ENCODE measurements at regions not wholly inside any gene's neighbourhood (a gene's known extent, or its start where the extent isn't known, plus 50 kb on each side); places are given as distances from the start of the nearest gene placed in this dataset.

DNA sequence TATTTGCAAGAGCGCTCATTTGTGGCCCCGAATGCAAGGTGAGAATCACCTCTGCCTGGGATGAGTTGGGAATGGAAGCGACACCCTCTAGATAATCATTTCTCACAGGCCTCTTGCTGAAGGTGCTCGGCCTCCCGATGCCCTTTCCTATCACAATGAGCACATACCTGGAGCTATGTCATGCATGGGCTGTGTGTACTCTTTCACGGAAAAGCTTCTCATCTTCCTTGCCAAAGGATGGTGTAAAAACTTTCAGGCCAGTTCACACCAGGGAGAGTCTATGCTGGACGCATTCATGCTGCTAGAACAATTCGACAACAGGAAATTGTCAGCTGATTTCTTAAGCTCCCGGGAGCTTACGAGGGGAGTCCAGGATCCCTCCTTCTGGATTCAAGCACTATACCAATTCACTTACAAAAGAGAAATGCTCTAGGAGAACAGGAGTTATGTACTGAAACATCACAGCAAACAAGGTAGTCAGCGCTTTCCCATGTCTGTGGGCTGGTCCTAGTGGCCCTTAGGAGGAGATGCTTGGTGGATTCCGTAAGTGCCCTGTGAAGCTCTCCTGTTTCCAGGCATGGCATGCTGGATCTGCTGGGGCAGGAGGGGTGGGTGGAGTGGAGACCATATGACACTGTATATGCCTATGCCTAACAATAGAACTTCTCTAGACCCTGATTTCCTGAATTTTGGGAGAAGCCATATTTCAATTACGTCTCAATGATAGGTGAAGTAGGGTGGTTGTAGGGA lies 53.1 kb upstream of the B3GAT1 start (continued):
- TF ChIP-seq TCF12 (IDR thresholded peaks at IDR 0.05; ENCODE audit: low read depth, low read length) (no peak), POLR2A (IDR thresholded peaks at IDR 0.05; ENCODE audit: control extremely low read depth in 1 of 2, low read depth in 2 of 2, low read length in 2 of 2) (no peak), CHD2 (IDR thresholded peaks at IDR 0.05; ENCODE audit: low read length) (no peak), BRCA1 (IDR thresholded peaks at IDR 0.05; ENCODE audit: low read depth, low read length) (no peak), KDM5A (IDR thresholded peaks at IDR 0.05; ENCODE audit: low read length) (no peak), CBX8 (IDR thresholded peaks at IDR 0.05; ENCODE audit: borderline replicate concordance, low read depth, low read length) (no peak), EP300 (IDR thresholded peaks at IDR 0.05; ENCODE audit: borderline replicate concordance in 1 of 2, low read depth in 2 of 2, low read length in 2 of 2) (no peak), POU5F1 (IDR thresholded peaks at IDR 0.05; ENCODE audit: low read depth, low read length) (no peak)
